ENCODE measurements at regions not wholly inside any gene's neighbourhood (a gene's known extent, or its start where the extent isn't known, plus 50 kb on each side); places are given as distances from the start of the nearest gene placed in this dataset.

DNA sequence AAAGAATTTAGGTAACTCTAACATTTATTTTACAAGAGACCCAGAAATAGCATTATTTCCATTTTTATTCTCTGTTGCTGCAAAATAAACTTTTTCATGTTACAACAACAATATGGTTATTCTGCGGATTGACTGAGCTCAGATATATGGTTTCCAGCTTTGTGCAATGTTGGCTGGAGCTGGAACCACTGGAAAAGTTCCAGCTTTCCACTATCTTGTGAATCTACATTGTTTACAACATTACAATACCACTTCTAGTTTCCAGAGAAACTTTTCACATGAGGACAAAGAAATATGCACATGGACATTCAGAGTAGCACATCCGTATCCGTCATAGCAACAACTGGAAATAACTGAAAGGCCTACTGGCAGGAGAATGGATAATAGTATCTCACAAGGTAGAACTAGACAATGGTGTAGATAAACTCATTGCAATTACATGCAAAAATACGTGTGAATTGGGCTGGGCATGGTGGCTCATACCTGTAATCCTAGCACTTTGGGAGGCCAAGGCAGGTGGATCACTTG lies 436.1 kb upstream of the ADAMTS16 start:
- ATAC-seq (replicated peaks in 6 of 8) = peak in 3 of 8 experiments; percentile 13 to 85 (median 66)
- H3K4me1 ChIP-seq (replicated peaks in 1 of 2) = peaks cover 0 to 4% of the 10 kb centered on the region in 2 donors
- WGBS, 10 experiments = 50 to 90% (median 80%) methylated on average over 1 to 4 of the region's 4 CpGs; no CpG with 5 or more reads in 1 of the 10 experiments
- no peak overlapping the region for H3K4me3 ChIP-seq
- in situ Hi-C loops (cut with MboI; ENCODE audit: low pct_unique_long_range_greater_than_20kb in 2 of 9, low sequenced_read_pairs in 9 of 9, unreplicated experiment in 9 of 9) = loop anchor here in 1 of 9 experiments (25.0 kb wide), 1 partner anchor 158 kb away; no protein-coding TSS in a partner anchor
- no peak overlapping the region for H3K27ac ChIP-seq

DNA sequence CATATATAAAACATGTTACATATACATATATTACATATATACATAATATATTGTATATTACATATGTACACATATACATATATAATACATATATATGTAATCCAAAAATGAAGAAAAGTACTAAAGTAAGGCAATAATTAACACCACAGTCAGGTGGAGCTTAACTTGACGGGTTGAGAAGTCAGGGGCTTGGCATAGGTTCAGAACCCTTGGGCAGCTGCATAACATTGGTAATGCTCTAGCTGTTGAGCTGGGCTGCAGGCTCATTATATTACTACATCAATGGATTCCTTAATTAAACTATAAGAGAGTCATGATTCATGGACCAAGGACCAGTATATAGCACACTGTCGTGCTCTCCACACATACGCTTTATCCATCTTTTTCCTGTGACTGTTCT lies 435.2 kb upstream of the ADAMTS16 start:
- in situ Hi-C loops (cut with MboI; ENCODE audit: low pct_unique_long_range_greater_than_20kb in 2 of 9, low sequenced_read_pairs in 9 of 9, unreplicated experiment in 9 of 9) = loop anchor here in 1 of 9 experiments (25.0 kb wide), 1 partner anchor 157 kb away; no protein-coding TSS in a partner anchor
- 60 to 100% (median 94%) methylated on average over 1 to 3 of the region's 3 CpGs; no CpG with 5 or more reads in 2 of the 10 experiments for WGBS, 10 experiments
- Histone ChIP-seq H3K4me1 (replicated peaks in 1 of 2) (peaks cover 0 to 2% of the 10 kb centered on the region in 2 donors), H3K4me3 (no peak overlapping the region), H3K27ac (no peak overlapping the region)
- no peak for ATAC-seq (replicated peaks in 6 of 8)

DNA sequence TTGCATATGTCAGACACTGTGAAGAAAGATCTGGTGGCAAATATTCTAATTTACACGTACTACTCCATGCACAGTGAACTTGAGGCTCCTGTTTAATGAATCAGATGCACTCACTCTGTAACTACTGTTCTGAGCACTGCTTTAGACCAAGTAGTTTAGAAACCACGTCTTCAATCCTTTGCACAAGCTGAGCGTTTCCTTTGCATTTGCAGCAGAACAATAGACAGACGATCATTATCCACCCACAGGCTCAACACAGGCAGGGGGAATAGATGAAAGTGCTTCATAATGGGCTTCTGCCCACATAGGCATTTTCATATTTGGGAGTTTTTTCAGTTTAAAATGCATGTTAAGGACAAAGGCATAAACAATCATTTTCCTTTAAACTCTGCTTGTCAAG lies 423.3 kb upstream of the ADAMTS16 start:
- in situ Hi-C loops (cut with MboI; ENCODE audit: low pct_unique_long_range_greater_than_20kb in 2 of 9, low sequenced_read_pairs in 9 of 9, unreplicated experiment in 9 of 9) = loop anchor here in 1 of 9 experiments (25.0 kb wide), 1 partner anchor 146 kb away; no protein-coding TSS in a partner anchor
- 0 to 48% (median 15%) methylated on average over 2 to 4 of the region's 4 CpGs; no CpG with 5 or more reads in 3 of the 10 experiments for WGBS, 10 experiments
- Histone ChIP-seq H3K4me1 (replicated peaks in 1 of 2) (peaks cover 0 to 25% of the 10 kb centered on the region in 2 donors), H3K4me3 (no peak overlapping the region), H3K27ac (peak overlapping the region in 1 of 2 donors; percentile 75)
- peak in 4 of 8 experiments; percentile 56 to 78 (median 71) for ATAC-seq (replicated peaks in 6 of 8)

DNA sequence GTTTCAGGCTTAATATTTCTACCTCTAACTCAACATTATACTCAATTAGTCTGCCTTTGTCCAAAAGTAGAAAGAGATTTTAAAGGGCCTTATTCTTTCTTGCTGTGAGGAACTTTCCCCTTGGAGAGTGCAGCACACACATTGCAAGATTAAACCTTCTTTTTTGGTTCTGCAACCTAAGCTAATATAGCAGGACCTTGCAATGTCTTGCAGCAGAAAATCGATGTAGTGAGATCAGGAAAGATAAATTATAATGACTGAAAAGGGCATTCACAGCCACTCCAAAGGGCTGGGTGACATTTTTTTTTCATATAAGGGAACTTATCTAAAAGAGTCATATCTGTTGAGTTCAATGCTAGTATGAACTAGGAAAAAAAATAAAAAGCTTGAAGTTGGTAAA lies 422.7 kb upstream of the ADAMTS16 start:
- 0 to 80% (median 20%) methylated on average over 1 of the region's 1 CpG; no CpG with 5 or more reads in 3 of the 10 experiments for WGBS, 10 experiments
- peak in 5 of 8 experiments; percentile 16 to 82 (median 77) for ATAC-seq (replicated peaks in 6 of 8)
- Histone ChIP-seq H3K27ac (peak overlapping the region in 1 of 2 donors; percentile 75), H3K4me1 (replicated peaks in 1 of 2) (peaks cover 0 to 28% of the 10 kb centered on the region in 2 donors), H3K4me3 (no peak overlapping the region)
- in situ Hi-C loops (cut with MboI; ENCODE audit: low pct_unique_long_range_greater_than_20kb in 2 of 9, low sequenced_read_pairs in 9 of 9, unreplicated experiment in 9 of 9) = loop anchor here in 1 of 9 experiments (25.0 kb wide), 1 partner anchor 145 kb away; no protein-coding TSS in a partner anchor

DNA sequence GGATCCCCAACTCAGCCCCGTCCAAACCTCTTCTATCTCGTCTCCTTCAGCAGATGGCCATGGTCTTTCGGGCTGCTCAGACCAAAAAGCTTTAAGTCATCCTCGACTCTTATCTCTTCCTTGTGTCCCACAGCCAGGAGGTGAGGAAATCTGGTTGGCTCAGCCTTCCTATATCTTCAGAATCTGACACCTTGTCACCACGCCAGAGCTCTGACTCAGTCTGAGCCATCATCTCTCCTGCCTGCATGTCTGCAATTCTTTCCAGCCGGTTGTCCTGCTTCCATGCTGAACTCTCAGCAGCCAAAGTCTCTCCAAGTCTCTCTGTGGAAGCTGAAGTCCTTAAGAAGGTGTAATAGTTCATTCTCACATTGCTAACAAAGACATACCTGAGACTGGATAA lies 419.3 kb upstream of the ADAMTS16 start:
- peaks cover 0 to 35% of the 10 kb centered on the region in 2 donors for H3K4me1 ChIP-seq (replicated peaks in 1 of 2)
- no peak overlapping the region for H3K4me3 ChIP-seq
- H3K27ac ChIP-seq = no peak overlapping the region
- 18 to 98% (median 79%) methylated on average over 1 to 5 of the region's 6 CpGs; no CpG with 5 or more reads in 3 of the 10 experiments for WGBS, 10 experiments
- ATAC-seq (replicated peaks in 6 of 8) = no peak
- in situ Hi-C loops (cut with MboI; ENCODE audit: low pct_unique_long_range_greater_than_20kb in 2 of 9, low sequenced_read_pairs in 9 of 9, unreplicated experiment in 9 of 9) = loop anchor here in 1 of 9 experiments (25.0 kb wide), 1 partner anchor 141 kb away; no protein-coding TSS in a partner anchor

DNA sequence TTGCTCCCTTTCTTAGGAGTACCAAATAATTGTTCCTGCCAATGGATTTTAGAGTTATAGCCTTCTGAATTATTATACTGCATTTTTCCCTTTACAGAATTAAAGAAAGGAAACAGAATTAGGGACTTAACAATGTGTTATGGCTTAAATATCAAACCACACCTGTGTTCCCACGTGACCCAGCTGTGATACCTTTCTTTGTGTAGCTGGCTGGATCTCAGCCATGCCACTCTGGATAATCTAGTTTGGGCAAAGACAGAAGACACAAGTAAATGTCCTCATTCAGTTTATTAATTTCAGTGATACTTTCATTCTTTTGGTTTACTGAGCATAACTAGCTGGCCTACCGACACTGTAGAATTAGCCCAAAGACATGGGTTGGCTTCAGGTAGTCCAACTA lies 417.2 kb upstream of the ADAMTS16 start:
- ATAC-seq (replicated peaks in 6 of 8) = no peak
- in situ Hi-C loops (cut with MboI; ENCODE audit: low pct_unique_long_range_greater_than_20kb in 2 of 9, low sequenced_read_pairs in 9 of 9, unreplicated experiment in 9 of 9) = loop anchor here in 1 of 9 experiments (25.0 kb wide), 1 partner anchor 139 kb away; no protein-coding TSS in a partner anchor
- Histone ChIP-seq H3K4me3 (no peak overlapping the region), H3K4me1 (replicated peaks in 1 of 2) (peaks cover 0 to 15% of the 10 kb centered on the region in 2 donors), H3K27ac (no peak overlapping the region)
- WGBS, 10 experiments = 31 to 100% (median 94%) methylated on average over 1 to 2 of the region's 2 CpGs; no CpG with 5 or more reads in 3 of the 10 experiments

DNA sequence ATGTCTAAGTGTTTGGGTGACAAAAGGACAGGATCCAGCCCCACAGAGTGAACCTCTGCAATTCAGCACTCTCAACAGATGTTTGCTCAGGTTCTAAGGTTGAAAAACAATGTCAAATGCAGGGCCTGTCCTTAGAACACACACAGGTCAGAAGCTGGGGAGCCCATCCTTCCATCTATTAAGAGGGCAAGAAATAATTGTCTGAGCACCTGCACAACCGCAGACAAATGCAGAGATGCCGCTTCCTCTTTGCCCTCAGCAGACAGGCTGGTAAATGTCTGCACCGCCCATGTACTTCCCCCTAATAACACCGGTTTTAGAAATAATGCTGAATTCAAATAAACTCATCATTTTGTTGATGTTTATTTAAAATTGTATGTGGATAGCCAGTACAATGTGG lies 414.5 kb upstream of the ADAMTS16 start:
- ATAC-seq (replicated peaks in 6 of 8) = no peak
- 26 to 100% (median 64%) methylated on average over 1 to 4 of the region's 4 CpGs; no CpG with 5 or more reads in 2 of the 10 experiments for WGBS, 10 experiments
- Histone ChIP-seq H3K4me3 (no peak overlapping the region), H3K27ac (no peak overlapping the region), H3K4me1 (replicated peaks in 1 of 2) (peaks cover 0 to 9% of the 10 kb centered on the region in 2 donors)
- in situ Hi-C loops (cut with MboI; ENCODE audit: low pct_unique_long_range_greater_than_20kb in 2 of 9, low sequenced_read_pairs in 9 of 9, unreplicated experiment in 9 of 9) = loop anchor here in 1 of 9 experiments (25.0 kb wide), 1 partner anchor 112 kb away; no protein-coding TSS in a partner anchor

DNA sequence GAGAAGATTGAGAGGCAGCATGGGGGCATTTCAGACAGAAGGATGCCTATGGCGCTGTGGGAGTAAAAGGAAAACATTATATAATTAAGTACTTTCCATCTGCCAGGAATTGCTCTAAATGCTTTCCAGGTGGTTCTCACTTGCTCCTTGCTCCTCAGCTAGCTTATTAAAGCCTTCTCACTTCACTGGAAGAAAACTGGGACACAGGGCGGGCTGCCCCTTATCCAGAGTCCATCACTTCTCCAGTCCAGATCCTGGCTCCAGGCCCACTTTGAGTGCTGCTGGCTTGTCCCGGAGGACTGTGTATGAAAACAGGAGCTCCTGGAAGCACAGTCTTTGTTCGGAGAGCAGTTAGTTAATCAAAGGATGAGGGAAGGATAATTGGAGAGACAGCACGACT lies 409.9 kb upstream of the ADAMTS16 start:
- ATAC-seq (replicated peaks in 6 of 8) = no peak
- Histone ChIP-seq H3K4me3 (no peak overlapping the region), H3K4me1 (replicated peaks in 1 of 2) (no peaks in the 10 kb centered on the region), H3K27ac (no peak overlapping the region)
- in situ Hi-C loops (cut with MboI; ENCODE audit: low pct_unique_long_range_greater_than_20kb in 2 of 9, low sequenced_read_pairs in 9 of 9, unreplicated experiment in 9 of 9) = loop anchor here in 1 of 9 experiments (25.0 kb wide), 1 partner anchor 107 kb away; no protein-coding TSS in a partner anchor
- 0 to 100% (median 80%) methylated on average over 1 to 5 of the region's 5 CpGs for WGBS, 10 experiments

DNA sequence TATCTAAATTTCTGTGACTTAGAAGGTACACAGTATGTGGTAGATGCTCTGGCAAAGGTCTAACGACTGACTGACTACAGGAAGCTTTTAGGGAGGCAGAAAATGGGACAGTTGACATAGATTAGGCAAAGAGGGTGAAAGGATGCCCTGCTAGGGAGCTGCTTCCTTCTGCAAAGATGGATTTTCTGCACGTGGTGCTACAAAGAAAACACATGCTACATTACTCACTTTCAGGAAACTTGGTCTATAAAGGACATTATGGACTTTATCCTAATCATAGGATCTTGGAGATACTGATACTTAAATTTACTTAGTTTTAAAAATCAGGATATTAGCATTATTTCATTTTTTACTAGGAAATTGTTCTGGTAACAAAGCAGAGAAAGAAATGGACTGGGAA lies 405.8 kb upstream of the ADAMTS16 start:
- 0 to 92% (median 80%) methylated on average over 1 to 2 of the region's 2 CpGs; no CpG with 5 or more reads in 2 of the 10 experiments for WGBS, 10 experiments
- Histone ChIP-seq H3K27ac (no peak overlapping the region), H3K4me3 (no peak overlapping the region), H3K4me1 (replicated peaks in 1 of 2) (no peaks in the 10 kb centered on the region)
- in situ Hi-C loops (cut with MboI; ENCODE audit: low pct_unique_long_range_greater_than_20kb in 2 of 9, low sequenced_read_pairs in 9 of 9, unreplicated experiment in 9 of 9) = loop anchor here in 1 of 9 experiments (25.0 kb wide), 1 partner anchor 103 kb away; no protein-coding TSS in a partner anchor
- no peak for ATAC-seq (replicated peaks in 6 of 8)

DNA sequence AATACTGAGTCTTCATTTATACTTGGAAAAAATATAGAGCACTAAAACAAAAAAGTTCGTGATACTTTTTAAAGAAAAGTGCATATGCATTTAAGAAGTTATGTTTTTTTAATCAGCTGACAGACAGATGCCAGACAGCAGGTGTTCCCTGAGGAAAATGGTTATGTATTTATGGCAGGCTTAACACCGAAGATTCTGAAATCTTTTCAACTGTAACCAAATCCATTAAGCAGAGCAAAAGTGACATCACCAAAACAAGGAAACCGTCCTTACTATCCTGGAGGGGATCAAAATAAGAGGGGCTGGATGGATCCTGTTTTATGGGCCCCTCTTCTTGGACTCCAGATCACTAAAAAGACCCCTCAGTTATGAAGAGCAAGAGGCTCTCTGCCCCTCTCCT lies 404.9 kb upstream of the ADAMTS16 start:
- in situ Hi-C loops (cut with MboI; ENCODE audit: low pct_unique_long_range_greater_than_20kb in 2 of 9, low sequenced_read_pairs in 9 of 9, unreplicated experiment in 9 of 9) = loop anchor here in 1 of 9 experiments (25.0 kb wide), 1 partner anchor 102 kb away; no protein-coding TSS in a partner anchor
- no peak overlapping the region for H3K4me3 ChIP-seq
- H3K27ac ChIP-seq = no peak overlapping the region
- 0 to 94% (median 42%) methylated on average over 1 to 3 of the region's 3 CpGs; no CpG with 5 or more reads in 2 of the 10 experiments for WGBS, 10 experiments
- ATAC-seq (replicated peaks in 6 of 8) = peak in 1 of 8 experiments; percentile 33
- H3K4me1 ChIP-seq (replicated peaks in 1 of 2) = no peaks in the 10 kb centered on the region

DNA sequence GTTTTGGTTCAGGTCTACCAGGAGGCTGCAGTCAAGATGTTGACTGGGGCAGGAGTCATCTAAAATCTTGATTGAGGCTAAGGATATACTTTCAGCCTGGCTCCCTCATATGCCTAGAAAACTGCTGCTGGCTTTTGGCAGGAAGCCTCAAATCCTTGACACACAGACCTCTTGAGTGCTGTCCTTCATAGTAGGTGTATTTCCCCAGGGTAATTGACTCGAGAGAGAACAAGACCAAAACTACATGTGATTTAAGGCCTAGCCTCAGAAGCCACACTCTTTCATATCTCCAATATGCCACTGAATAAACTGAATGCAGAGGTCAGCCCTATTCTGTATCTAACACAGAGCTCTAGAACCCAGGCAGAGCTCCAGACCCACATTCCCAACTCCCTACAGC lies 402.3 kb upstream of the ADAMTS16 start:
- H3K4me3 ChIP-seq = no peak overlapping the region
- no peaks in the 10 kb centered on the region for H3K4me1 ChIP-seq (replicated peaks in 1 of 2)
- no peak overlapping the region for H3K27ac ChIP-seq
- no peak for ATAC-seq (replicated peaks in 6 of 8)
- WGBS, 10 experiments = 20 to 91% (median 86%) methylated on average over 1 of the region's 1 CpG; no CpG with 5 or more reads in 7 of the 10 experiments
- in situ Hi-C loops (cut with MboI; ENCODE audit: low pct_unique_long_range_greater_than_20kb in 2 of 9, low sequenced_read_pairs in 9 of 9, unreplicated experiment in 9 of 9) = loop anchor here in 1 of 9 experiments (25.0 kb wide), 1 partner anchor 99 kb away; no protein-coding TSS in a partner anchor

DNA sequence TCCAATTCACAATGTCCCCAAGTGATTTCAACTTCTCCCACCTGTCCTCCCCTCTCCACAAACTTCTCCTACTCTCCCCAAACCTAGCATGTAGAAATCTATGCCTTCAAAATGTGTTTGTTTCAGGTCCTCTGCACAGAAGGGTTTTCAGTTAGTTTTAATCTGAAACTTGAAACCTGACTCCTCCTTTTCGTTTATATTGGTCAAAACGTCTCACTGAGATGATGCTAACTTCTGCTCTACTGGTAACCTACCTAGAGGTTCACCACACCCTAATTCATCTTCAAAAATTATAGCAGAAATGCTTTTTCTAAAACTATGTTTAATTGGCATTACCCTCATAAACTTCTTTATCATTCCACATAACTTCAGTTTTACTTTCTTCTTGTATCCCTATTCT lies 401.8 kb upstream of the ADAMTS16 start:
- WGBS, 10 experiments = 0 to 79% (median 55%) methylated on average over 1 to 2 of the region's 2 CpGs; no CpG with 5 or more reads in 1 of the 10 experiments
- ATAC-seq (replicated peaks in 6 of 8) = no peak
- in situ Hi-C loops (cut with MboI; ENCODE audit: low pct_unique_long_range_greater_than_20kb in 2 of 9, low sequenced_read_pairs in 9 of 9, unreplicated experiment in 9 of 9) = loop anchor here in 1 of 9 experiments (25.0 kb wide), 1 partner anchor 99 kb away; no protein-coding TSS in a partner anchor

DNA sequence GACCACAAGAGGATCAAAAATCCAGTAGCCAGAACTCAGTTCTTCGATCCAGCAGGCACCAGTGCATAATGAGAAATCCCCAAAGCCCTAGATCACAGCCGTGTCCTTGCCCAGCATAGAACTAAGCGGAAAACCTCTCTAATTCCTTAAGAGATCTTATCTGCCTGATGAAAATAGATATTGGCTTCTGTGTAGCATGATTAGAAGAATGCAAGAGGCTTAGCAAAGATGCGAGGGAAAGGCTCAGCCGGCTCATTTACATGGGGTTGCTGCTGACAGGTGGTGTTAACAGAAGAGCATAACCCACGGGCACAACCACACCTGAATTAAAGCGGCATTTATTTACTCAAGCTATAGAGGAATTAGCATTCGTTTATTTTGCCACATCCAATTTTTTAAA lies 400.0 kb upstream of the ADAMTS16 start:
- WGBS, 10 experiments = 3 to 100% (median 62%) methylated on average over 1 to 8 of the region's 8 CpGs
- H3K4me1 ChIP-seq (replicated peaks in 1 of 2) = no peaks in the 10 kb centered on the region
- peak in 2 of 8 experiments; percentile 31 to 73 for ATAC-seq (replicated peaks in 6 of 8)
- in situ Hi-C loops (cut with MboI; ENCODE audit: low pct_unique_long_range_greater_than_20kb in 2 of 9, low sequenced_read_pairs in 9 of 9, unreplicated experiment in 9 of 9) = loop anchor here in 1 of 9 experiments (25.0 kb wide), 1 partner anchor 97 kb away; no protein-coding TSS in a partner anchor
- no peak overlapping the region for H3K4me3 ChIP-seq
- no peak overlapping the region for H3K27ac ChIP-seq

More for the DNA sequence above, 401.8 kb upstream of the ADAMTS16 start:
- Histone ChIP-seq H3K27ac (no peak overlapping the region), H3K4me1 (replicated peaks in 1 of 2) (no peaks in the 10 kb centered on the region), H3K4me3 (no peak overlapping the region)

Measured in motor neuron (in vitro differentiated cells).